NB4 (cell line): ENCODE measurements at regions not wholly inside any gene's neighbourhood (a gene's known extent, or its start where the extent isn't known, plus 50 kb on each side); places are given as distances from the start of the nearest gene placed in this dataset.
"Not testable (repeated sequence)": the region's sequence is repeated elsewhere in the genome, so short reads cannot be mapped to it uniquely, and the experiment has no call there.

ENCODE experiments used
- DNase-seq: peaks from one replicate; pipeline ENCODE4 v3.0.0; 2010; ENCODE audit warnings: low read depth
- H3K4me3 ChIP-seq: one replicate; pipeline ENCODE4 v1.5.1; 2011; ENCODE audit warnings: mild to moderate bottlenecking, low read depth, low read length, moderate library complexity
- MYC ChIP-seq: IDR thresholded peaks from 2 replicates; pipeline ENCODE4 v1.6.1; 2011; ENCODE audit warnings: low read depth, low read length
- POLR2A ChIP-seq: IDR thresholded peaks from 2 replicates; pipeline ENCODE4 v1.6.1; 2011; ENCODE audit warnings: mild to moderate bottlenecking; ENCODE audit not compliant: insufficient read length; ENCODE audit errors: extremely low read depth
- TF ChIP-seq, protein P1 (sequence below): IDR thresholded peaks from one replicate; pipeline ENCODE4 v1.5.1; 2012; ENCODE audit warnings: low read depth, low read length
- TF ChIP-seq, protein P2 (sequence below): IDR thresholded peaks from 2 replicates; pipeline ENCODE4 v1.6.1; 2011; ENCODE audit warnings: low read depth, low read length

DNA sequence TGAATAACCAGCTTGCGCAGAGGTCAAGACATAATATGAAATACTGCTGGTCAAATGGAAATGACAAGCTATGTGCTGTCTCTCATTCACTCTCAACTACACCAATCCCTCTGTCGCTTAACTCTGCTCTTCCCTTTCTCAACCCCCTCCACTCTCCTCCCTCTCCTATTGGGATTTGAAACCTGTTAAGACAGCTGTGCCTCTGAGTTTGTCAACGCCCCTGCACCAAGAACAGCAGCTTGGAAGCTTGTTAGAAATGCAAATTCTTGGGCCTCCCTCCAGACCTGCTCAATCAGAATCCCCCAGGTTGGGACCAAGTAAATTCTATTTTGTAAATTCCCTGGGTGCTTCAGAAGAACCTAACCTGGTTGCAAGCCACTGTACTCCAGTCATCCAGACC lies 149.7 kb upstream of the ATP2B2 start:
- no peak for DNase-seq
- TF ChIP-seq, protein P1, sequence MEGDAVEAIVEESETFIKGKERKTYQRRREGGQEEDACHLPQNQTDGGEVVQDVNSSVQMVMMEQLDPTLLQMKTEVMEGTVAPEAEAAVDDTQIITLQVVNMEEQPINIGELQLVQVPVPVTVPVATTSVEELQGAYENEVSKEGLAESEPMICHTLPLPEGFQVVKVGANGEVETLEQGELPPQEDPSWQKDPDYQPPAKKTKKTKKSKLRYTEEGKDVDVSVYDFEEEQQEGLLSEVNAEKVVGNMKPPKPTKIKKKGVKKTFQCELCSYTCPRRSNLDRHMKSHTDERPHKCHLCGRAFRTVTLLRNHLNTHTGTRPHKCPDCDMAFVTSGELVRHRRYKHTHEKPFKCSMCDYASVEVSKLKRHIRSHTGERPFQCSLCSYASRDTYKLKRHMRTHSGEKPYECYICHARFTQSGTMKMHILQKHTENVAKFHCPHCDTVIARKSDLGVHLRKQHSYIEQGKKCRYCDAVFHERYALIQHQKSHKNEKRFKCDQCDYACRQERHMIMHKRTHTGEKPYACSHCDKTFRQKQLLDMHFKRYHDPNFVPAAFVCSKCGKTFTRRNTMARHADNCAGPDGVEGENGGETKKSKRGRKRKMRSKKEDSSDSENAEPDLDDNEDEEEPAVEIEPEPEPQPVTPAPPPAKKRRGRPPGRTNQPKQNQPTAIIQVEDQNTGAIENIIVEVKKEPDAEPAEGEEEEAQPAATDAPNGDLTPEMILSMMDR, result no peak
- no peak for TF ChIP-seq POLR2A
- H3K4me3 ChIP-seq, result no peak overlapping the region

DNA sequence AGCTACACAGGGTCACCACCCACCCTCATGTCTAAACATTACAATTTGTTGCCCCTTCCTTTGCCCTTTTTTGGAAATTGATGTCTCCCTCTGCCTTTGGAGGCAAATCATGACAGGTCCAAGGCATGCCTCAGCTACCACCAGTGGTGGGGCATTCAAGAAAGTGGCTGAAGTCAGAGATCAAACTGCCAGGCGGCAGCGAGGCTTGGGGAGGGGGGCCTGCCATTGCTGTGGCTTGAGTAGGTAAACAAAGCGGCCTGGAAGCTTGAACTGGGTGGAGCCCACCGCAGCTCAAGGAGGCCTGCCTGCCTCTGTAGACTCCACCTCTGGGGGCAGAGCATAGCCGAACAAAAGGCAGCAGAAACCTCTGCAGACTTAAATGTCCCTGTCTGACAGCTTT lies 152.0 kb upstream of the ATP2B2 start:
- not testable (repeated sequence) for DNase-seq, H3K4me3 ChIP-seq

DNA sequence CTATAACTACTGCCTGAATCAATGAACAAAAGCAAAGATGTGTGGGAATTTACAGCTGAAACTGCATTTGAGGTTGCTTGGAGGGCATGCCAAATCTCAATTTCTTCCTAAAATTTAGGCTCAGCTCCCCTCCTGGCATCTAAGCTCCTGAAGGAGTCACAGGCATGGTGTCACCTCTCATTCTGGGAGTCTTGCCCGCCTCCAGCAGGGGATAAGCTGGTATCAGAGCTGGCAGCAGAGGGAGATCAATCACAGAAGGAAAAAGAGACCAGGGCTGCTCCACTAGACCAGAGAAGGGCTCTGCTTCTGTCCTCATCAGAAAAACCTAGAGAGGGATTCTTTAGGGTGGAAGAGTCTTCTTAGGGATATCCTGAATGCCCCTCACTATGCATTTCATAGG lies 150.4 kb upstream of the SLC6A11 start:
- DNase-seq, result no peak
- no peak overlapping the region for H3K4me3 ChIP-seq
- TF ChIP-seq, protein P1, result no peak
- TF ChIP-seq, protein P2, sequence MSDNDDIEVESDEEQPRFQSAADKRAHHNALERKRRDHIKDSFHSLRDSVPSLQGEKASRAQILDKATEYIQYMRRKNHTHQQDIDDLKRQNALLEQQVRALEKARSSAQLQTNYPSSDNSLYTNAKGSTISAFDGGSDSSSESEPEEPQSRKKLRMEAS, result no peak
- TF ChIP-seq MYC (no peak), POLR2A (no peak)

DNA sequence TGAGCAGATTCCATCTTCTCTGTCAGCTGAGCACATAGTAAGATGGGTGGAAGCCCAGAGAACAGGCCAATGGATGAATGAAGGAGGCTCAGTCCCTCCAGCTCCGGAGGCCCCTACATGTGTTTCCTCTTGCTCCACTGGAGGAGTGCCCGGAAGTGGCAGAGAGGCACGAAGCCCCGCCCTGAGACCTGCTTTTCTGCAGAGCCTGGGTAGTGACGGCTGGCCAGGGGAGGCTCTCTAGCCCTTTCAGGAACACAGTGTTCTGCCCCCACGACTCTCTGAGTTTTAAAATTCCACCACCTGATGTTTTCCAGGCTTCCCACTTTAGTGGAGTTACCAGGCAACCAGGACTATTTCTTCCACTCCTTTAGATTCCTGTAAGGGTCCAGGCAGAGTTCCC lies 149.4 kb upstream of the SLC6A11 start:
- no peak for TF ChIP-seq MYC
- TF ChIP-seq, protein P2, result peak; percentile 24; the same call in 1 of the 2 replicates
- H3K4me3 ChIP-seq, result no peak overlapping the region
- DNase-seq, result peak; percentile 61

DNA sequence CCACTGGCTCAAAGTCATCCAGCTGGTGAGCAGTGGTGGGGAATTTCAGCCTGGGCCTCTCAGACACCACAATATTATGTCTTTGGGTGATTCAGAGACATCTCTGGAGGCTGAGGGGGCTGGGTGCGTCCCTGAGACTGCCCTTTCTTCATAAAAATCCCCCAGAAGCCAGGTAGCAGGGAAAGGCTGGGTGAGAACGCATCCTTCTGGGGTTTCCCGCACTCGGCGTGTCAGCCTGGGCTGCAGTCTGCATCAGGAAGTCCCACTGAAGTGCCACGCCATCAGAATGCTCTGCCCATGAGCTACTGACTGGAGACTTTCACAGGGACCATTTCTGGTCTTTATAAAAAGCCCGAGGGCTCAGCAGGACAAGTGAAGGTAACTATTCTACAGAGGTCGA lies 148.8 kb upstream of the SLC6A11 start:
- TF ChIP-seq MYC (no peak), POLR2A (no peak)
- TF ChIP-seq, protein P1, result no peak
- TF ChIP-seq, protein P2, result no peak
- H3K4me3 ChIP-seq, result no peak overlapping the region
- no peak for DNase-seq

DNA sequence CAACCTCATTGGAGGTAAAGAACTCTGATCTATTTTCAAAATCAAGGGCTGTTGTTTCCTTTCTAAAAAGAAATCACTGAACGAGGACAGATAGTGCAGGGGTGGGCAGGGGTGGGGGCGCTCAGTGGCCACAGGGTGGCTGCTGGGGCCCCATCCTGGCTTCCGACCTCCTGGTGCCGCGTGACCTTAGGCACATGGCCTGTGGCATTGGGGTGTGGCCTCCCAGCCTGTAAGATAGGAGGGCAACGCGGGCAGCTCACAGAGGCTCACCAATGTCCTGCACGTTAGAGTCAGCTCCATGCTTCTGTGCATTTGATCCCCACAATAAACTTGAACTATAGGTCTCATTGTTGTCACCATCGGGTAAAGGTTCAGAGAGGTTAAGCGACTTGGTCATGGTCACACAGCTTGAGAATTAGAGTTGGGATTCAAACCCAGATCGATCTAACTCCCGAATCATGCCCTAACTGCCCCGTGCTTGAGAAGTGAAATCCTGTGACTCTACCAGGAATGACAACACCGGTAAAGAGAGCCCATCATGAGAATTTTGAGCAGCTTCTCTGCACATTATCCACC lies 148.0 kb upstream of the SLC6A11 start:
- H3K4me3 ChIP-seq, result no peak overlapping the region
- DNase-seq, result no peak
- TF ChIP-seq POLR2A (no peak), MYC (no peak)
- TF ChIP-seq, protein P2, result no peak
- TF ChIP-seq, protein P1, result no peak

DNA sequence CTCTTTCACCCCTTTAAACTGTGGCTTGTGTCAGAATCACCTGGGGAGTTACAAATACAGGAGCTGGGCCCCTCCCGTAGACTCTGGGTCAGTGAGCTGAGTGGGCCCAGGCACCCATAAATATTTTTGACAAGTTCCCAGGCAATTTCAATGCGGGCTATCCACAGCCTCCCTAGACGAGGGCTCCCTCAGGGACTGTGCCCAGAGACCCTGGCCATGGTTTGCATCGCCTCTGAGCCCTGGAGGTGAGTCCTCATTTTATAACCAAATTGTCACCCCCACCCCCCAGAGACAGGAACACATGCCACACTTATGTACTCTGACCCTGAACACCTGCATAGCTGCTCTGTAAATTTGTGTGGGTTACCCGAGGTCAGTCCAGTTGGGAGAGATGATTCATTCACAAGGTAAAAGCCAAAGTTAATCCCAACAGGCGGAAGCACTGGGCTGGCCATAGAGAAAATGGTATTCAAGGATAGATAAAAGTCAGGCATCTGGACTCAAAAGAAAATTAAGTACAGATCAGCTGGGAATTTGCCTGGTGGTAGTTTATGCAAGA lies 146.5 kb upstream of the SLC6A11 start:
- DNase-seq, result no peak
- H3K4me3 ChIP-seq, result no peak overlapping the region
- TF ChIP-seq, protein P1, result no peak
- no peak for TF ChIP-seq POLR2A
- TF ChIP-seq MYC, result no peak
- TF ChIP-seq, protein P2, result no peak
